HPDE6-E6E7 (cell line): ENCODE measurements at regions not wholly inside any gene's neighbourhood (a gene's known extent, or its start where the extent isn't known, plus 50 kb on each side); places are given as distances from the start of the nearest gene placed in this dataset.
"Not testable (repeated sequence)": the region's sequence is repeated elsewhere in the genome, so short reads cannot be mapped to it uniquely, and the experiment has no call there.

Experiments
- DNase-seq: peaks from one replicate; pipeline ENCODE4 v3.0.0; 2011; ENCODE audit warnings: missing footprints; ENCODE audit errors: extremely low spot score

GRCh38 chr5:101662263-101662662 is 633.8 kb downstream of the SLCO4C1 start:
- DNase-seq: no peak

- no peak for DNase-seq
Measured at GRCh38 chr5:101658433-101658832, 637.7 kb downstream of the SLCO4C1 start.

- no peak for DNase-seq
Measured at GRCh38 chr5:101653996-101654395, 642.1 kb downstream of the SLCO4C1 start.

GRCh38 chr5:101647861-101648260 is 648.2 kb downstream of the SLCO4C1 start:
- DNase-seq: no peak

GRCh38 chr5:101643794-101644193 is 652.3 kb downstream of the SLCO4C1 start:
- no peak for DNase-seq

- DNase-seq: no peak
Measured at GRCh38 chr5:101637599-101637998, 658.5 kb downstream of the SLCO4C1 start.

- DNase-seq: not testable (repeated sequence)
Measured at GRCh38 chr5:101627770-101628169, 668.3 kb downstream of the SLCO4C1 start.

GRCh38 chr5:101626572-101626971 is 669.5 kb downstream of the SLCO4C1 start:
- DNase-seq: no peak

GRCh38 chr5:101611039-101611438 is 685.0 kb downstream of the SLCO4C1 start:
- DNase-seq: no peak

GRCh38 chr5:101608322-101608721 is 687.8 kb downstream of the SLCO4C1 start:
- DNase-seq: no peak

- no peak for DNase-seq
Measured at GRCh38 chr5:101605700-101606099, 690.4 kb downstream of the SLCO4C1 start.

GRCh38 chr5:101600614-101601013 is 695.5 kb downstream of the SLCO4C1 start:
- no peak for DNase-seq

GRCh38 chr5:101590384-101590783 is 687.3 kb upstream of the ST8SIA4 start:
- peak; percentile 8 for DNase-seq

- DNase-seq: no peak
Measured at GRCh38 chr5:101585366-101585765, 682.3 kb upstream of the ST8SIA4 start.

- no peak for DNase-seq
Measured at GRCh38 chr5:101580591-101580990, 677.5 kb upstream of the ST8SIA4 start.

GRCh38 chr5:101574017-101574416 is 670.9 kb upstream of the ST8SIA4 start:
- DNase-seq: no peak

GRCh38 chr5:101561018-101561417 is 657.9 kb upstream of the ST8SIA4 start:
- DNase-seq: peak; percentile 1

GRCh38 chr5:101543780-101544179 is 640.7 kb upstream of the ST8SIA4 start:
- DNase-seq: no peak

- no peak for DNase-seq
Measured at GRCh38 chr5:101539315-101539714, 636.2 kb upstream of the ST8SIA4 start.

GRCh38 chr5:101535626-101536025 is 632.5 kb upstream of the ST8SIA4 start:
- no peak for DNase-seq

GRCh38 chr5:101534491-101535110 is 631.5 kb upstream of the ST8SIA4 start:
- DNase-seq: no peak

- no peak for DNase-seq
Measured at GRCh38 chr5:101532430-101532829, 629.3 kb upstream of the ST8SIA4 start.

- no peak for DNase-seq
Measured at GRCh38 chr5:101531026-101531425, 627.9 kb upstream of the ST8SIA4 start.

- not testable (repeated sequence) for DNase-seq
Measured at GRCh38 chr5:101529094-101529493, 626.0 kb upstream of the ST8SIA4 start.
